SK-N-SH (cell line): ENCODE measurements at regions not wholly inside any gene's neighbourhood (a gene's known extent, or its start where the extent isn't known, plus 50 kb on each side); places are given as distances from the start of the nearest gene placed in this dataset.

ENCODE experiments used
- EP300 ChIP-seq, 2 experiments: IDR thresholded peaks; 2 replicates each; pipeline versions ENCODE4 v1.4.0 to v1.6.1; 2012; ENCODE audit warnings: borderline replicate concordance in 1 of 2, low read depth in 1 of 2, low read length in 1 of 2
- GATA2 ChIP-seq: sonication (generic); formaldehyde crosslinking; IDR thresholded peaks from 2 replicates; pipeline ENCODE4 v1.5.0; 2020; ENCODE audit warnings: mild to moderate bottlenecking, missing genetic modification reagents
- MXI1 ChIP-seq: IDR thresholded peaks from 2 replicates; pipeline ENCODE4 v1.6.1; 2012; ENCODE audit warnings: mild to moderate bottlenecking, low read depth, low read length, improper control_type of control experiment
- RCOR1 ChIP-seq: fragments of 150-350 bp; IDR thresholded peaks from 2 replicates; pipeline ENCODE4 v1.6.1; 2017; ENCODE audit warnings: antibody characterized with exemption, low read length
- RXRA ChIP-seq: IDR thresholded peaks from 2 replicates; pipeline ENCODE4 v1.4.0; 2012; ENCODE audit warnings: low read depth, mild to moderate bottlenecking, borderline replicate concordance
- SIN3A ChIP-seq: IDR thresholded peaks from 2 replicates; pipeline ENCODE4 v1.6.1; 2012; ENCODE audit warnings: low read depth, mild to moderate bottlenecking, low read length, moderate library complexity, borderline replicate concordance
- TAF1 ChIP-seq: IDR thresholded peaks from 2 replicates; pipeline ENCODE4 v1.6.1; 2012; ENCODE audit warnings: low read depth, mild to moderate bottlenecking, low read length, moderate library complexity, borderline replicate concordance
- TF ChIP-seq, protein P1 (sequence below): IDR thresholded peaks from 2 replicates; pipeline ENCODE4 v1.6.1; 2012; ENCODE audit warnings: mild to moderate bottlenecking, low read depth, low read length, moderate library complexity
- TF ChIP-seq, protein P2 (sequence below): fragments of 200-600 bp; sonication (generic); IDR thresholded peaks from 2 replicates; pipeline ENCODE4 v1.6.1; 2017; ENCODE audit warnings: antibody characterized with exemption, mild to moderate bottlenecking, moderate library complexity
- TF ChIP-seq, protein P3 (sequence below): IDR thresholded peaks from 2 replicates; pipeline ENCODE4 v1.4.0; 2012; ENCODE audit warnings: low read depth
- TF ChIP-seq, protein P4 (sequence below): IDR thresholded peaks from 2 replicates; pipeline ENCODE4 v1.4.0; 2012; ENCODE audit warnings: low read depth, borderline replicate concordance

DNA sequence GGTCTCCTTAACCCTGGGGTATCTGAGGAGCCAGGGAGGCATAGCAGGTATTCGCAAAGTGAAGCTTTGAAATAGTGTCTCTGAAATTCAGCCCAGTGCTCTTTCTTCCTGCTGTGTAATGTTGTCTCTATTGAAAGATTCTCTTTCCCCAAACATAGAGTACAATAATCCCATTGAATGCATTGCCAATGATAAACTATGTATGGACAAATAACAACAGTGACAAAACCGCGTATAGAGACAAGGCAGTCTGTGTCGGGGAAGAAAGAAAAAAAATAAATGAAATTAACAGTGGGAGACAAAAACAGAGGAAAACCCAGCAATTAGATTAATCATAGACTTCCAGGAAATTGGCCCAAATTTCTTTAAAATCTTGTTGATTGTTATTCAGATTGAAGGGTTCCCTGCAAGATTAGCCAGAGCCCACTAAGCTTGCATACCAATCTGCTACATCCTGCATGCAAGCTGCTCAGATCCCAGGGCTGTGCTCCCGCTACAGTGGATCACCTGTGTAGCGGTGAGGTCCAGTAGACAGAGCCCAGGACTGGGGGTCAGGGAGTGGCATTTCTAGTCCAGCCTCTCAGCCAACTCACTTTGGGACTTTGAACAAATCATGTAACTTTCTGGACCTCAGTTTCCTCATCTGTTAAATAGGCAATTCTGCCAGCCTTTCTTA is 492.8 kb downstream of the INSC start:
- TF ChIP-seq, protein P1, sequence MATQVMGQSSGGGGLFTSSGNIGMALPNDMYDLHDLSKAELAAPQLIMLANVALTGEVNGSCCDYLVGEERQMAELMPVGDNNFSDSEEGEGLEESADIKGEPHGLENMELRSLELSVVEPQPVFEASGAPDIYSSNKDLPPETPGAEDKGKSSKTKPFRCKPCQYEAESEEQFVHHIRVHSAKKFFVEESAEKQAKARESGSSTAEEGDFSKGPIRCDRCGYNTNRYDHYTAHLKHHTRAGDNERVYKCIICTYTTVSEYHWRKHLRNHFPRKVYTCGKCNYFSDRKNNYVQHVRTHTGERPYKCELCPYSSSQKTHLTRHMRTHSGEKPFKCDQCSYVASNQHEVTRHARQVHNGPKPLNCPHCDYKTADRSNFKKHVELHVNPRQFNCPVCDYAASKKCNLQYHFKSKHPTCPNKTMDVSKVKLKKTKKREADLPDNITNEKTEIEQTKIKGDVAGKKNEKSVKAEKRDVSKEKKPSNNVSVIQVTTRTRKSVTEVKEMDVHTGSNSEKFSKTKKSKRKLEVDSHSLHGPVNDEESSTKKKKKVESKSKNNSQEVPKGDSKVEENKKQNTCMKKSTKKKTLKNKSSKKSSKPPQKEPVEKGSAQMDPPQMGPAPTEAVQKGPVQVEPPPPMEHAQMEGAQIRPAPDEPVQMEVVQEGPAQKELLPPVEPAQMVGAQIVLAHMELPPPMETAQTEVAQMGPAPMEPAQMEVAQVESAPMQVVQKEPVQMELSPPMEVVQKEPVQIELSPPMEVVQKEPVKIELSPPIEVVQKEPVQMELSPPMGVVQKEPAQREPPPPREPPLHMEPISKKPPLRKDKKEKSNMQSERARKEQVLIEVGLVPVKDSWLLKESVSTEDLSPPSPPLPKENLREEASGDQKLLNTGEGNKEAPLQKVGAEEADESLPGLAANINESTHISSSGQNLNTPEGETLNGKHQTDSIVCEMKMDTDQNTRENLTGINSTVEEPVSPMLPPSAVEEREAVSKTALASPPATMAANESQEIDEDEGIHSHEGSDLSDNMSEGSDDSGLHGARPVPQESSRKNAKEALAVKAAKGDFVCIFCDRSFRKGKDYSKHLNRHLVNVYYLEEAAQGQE, result no peak
- TF ChIP-seq, protein P2, sequence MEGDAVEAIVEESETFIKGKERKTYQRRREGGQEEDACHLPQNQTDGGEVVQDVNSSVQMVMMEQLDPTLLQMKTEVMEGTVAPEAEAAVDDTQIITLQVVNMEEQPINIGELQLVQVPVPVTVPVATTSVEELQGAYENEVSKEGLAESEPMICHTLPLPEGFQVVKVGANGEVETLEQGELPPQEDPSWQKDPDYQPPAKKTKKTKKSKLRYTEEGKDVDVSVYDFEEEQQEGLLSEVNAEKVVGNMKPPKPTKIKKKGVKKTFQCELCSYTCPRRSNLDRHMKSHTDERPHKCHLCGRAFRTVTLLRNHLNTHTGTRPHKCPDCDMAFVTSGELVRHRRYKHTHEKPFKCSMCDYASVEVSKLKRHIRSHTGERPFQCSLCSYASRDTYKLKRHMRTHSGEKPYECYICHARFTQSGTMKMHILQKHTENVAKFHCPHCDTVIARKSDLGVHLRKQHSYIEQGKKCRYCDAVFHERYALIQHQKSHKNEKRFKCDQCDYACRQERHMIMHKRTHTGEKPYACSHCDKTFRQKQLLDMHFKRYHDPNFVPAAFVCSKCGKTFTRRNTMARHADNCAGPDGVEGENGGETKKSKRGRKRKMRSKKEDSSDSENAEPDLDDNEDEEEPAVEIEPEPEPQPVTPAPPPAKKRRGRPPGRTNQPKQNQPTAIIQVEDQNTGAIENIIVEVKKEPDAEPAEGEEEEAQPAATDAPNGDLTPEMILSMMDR, result no peak
- TF ChIP-seq, protein P3, sequence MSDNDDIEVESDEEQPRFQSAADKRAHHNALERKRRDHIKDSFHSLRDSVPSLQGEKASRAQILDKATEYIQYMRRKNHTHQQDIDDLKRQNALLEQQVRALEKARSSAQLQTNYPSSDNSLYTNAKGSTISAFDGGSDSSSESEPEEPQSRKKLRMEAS, result no peak
- no peak for TF ChIP-seq EP300 (IDR thresholded peaks at IDR 0.05; ENCODE audit: borderline replicate concordance in 1 of 2, low read depth in 1 of 2, low read length in 1 of 2)
- TF ChIP-seq RCOR1, result no peak
- no peak for TF ChIP-seq RXRA
- TF ChIP-seq SIN3A, result no peak
- no peak for TF ChIP-seq GATA2 (CRISPR knock-in tag)
- no peak for TF ChIP-seq TAF1
- TF ChIP-seq MXI1, result no peak
- TF ChIP-seq, protein P4, sequence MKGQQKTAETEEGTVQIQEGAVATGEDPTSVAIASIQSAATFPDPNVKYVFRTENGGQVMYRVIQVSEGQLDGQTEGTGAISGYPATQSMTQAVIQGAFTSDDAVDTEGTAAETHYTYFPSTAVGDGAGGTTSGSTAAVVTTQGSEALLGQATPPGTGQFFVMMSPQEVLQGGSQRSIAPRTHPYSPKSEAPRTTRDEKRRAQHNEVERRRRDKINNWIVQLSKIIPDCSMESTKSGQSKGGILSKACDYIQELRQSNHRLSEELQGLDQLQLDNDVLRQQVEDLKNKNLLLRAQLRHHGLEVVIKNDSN, result no peak
